ENCODE measurements at regions not wholly inside any gene's neighbourhood (a gene's known extent, or its start where the extent isn't known, plus 50 kb on each side); places are given as distances from the start of the nearest gene placed in this dataset.

DNA sequence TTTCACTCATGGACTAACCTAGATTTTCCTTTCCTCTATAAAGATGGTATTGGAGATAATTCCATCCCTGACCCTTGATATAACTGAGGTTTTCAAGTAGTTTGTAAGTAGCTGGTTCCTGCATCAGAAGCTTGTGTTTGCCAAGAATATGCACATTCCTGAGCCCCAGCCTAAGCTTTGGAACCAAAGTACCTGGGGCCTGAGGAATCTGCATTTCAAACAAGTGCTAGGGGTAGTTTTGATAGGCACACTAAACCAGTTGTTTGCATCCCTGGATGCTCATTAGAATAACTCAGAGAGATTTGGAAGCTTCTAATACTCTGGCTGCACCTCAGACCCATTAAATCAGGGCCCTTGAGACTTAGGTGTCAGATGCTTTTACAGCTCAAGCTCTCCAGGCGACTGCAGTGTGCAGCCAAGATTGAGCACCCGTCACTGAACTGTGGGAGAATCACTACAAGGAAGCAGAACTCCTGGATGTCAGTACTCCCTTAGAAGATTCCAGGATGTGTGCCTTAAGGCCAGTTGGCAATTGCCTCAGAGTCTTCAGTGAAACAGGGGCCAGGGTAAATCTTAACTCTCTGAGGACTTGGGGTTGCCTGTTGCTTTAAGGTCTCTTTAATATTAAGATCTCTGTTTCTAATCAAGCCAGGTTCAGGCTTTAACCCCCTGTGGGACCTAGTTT, 565.0 kb downstream of the REEP3 start:
- H3K9ac ChIP-seq: no peak overlapping the region
- Mint-ChIP-seq H3K9me3 (no peaks in the 10 kb centered on the region), H3K4me1 (peaks cover 3% of the 10 kb centered on the region), H3K27ac (no peak overlapping the region), H3K4me3 (no peak overlapping the region), H3K36me3 (no peaks in the 10 kb centered on the region), H3K27me3 (ENCODE audit: insufficient read depth, low read depth) (peaks cover 3% of the 10 kb centered on the region)
- no peaks in the 10 kb centered on the region for H3K9me3 ChIP-seq (ENCODE audit: low read depth)
- H3K27ac ChIP-seq: no peak overlapping the region
- H3K4me1 ChIP-seq: no peaks in the 10 kb centered on the region
- no peaks in the 10 kb centered on the region for H3K36me3 ChIP-seq
- H3K27me3 ChIP-seq: no peaks in the 10 kb centered on the region
- H4K20me1 ChIP-seq (ENCODE audit: low read depth): no peaks in the 10 kb centered on the region
- TF ChIP-seq, protein P1, sequence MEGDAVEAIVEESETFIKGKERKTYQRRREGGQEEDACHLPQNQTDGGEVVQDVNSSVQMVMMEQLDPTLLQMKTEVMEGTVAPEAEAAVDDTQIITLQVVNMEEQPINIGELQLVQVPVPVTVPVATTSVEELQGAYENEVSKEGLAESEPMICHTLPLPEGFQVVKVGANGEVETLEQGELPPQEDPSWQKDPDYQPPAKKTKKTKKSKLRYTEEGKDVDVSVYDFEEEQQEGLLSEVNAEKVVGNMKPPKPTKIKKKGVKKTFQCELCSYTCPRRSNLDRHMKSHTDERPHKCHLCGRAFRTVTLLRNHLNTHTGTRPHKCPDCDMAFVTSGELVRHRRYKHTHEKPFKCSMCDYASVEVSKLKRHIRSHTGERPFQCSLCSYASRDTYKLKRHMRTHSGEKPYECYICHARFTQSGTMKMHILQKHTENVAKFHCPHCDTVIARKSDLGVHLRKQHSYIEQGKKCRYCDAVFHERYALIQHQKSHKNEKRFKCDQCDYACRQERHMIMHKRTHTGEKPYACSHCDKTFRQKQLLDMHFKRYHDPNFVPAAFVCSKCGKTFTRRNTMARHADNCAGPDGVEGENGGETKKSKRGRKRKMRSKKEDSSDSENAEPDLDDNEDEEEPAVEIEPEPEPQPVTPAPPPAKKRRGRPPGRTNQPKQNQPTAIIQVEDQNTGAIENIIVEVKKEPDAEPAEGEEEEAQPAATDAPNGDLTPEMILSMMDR (IDR thresholded peaks at IDR 0.05): no peak
- TF ChIP-seq EZH2phosphoT487 (IDR thresholded peaks at IDR 0.05) (no peak), EZH2 (IDR thresholded peaks at IDR 0.05) (no peak)
- H2AFZ ChIP-seq (replicated peaks): peak overlapping the region; percentile 36
- H3F3A ChIP-seq (ENCODE audit: low read depth): no peaks in the 10 kb centered on the region
- H3K79me2 ChIP-seq (ENCODE audit: low read depth): no peaks in the 10 kb centered on the region
- DNase-seq (ENCODE audit: low spot score): no peak
- H3K4me2 ChIP-seq: no peak overlapping the region
- no peak overlapping the region for H3K4me3 ChIP-seq

DNA sequence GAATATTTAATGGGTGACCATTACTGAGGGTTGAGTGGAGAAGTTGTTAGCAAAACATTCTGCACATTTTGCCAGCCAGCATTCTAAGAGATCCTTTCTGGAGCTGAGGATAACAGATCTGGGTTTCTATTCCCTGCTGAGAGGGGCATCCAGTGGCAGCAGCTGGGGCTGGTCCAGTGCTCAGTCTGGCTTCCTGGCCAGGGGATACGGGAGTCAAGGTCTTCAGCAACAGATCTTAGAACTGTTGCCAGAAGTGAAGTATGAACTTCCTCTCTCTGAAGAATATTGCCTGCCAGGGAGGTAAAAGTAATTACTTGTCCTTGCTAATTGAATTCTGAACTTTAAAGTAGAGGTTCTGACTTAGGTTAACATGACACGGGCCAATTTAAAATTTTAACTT, 568.4 kb downstream of the REEP3 start:
- Mint-ChIP-seq H3K4me3 (no peak overlapping the region), H3K4me1 (peaks cover 3% of the 10 kb centered on the region), H3K36me3 (no peaks in the 10 kb centered on the region), H3K9me3 (no peaks in the 10 kb centered on the region), H3K27ac (no peak overlapping the region), H3K27me3 (ENCODE audit: insufficient read depth, low read depth) (no peaks in the 10 kb centered on the region)
- Histone ChIP-seq H3K4me1 (no peaks in the 10 kb centered on the region), H4K20me1 (ENCODE audit: low read depth) (no peaks in the 10 kb centered on the region), H3K27me3 (no peaks in the 10 kb centered on the region), H3K4me2 (no peak overlapping the region), H3K27ac (no peak overlapping the region), H3K36me3 (no peaks in the 10 kb centered on the region), H3K9me3 (ENCODE audit: low read depth) (no peaks in the 10 kb centered on the region), H3K4me3 (no peak overlapping the region), H3K9ac (no peak overlapping the region), H3F3A (ENCODE audit: low read depth) (no peaks in the 10 kb centered on the region), H2AFZ (replicated peaks) (no peak overlapping the region), H3K79me2 (ENCODE audit: low read depth) (no peaks in the 10 kb centered on the region)
- TF ChIP-seq, protein P1 (IDR thresholded peaks at IDR 0.05): no peak
- TF ChIP-seq EZH2phosphoT487 (IDR thresholded peaks at IDR 0.05): no peak
- no peak for TF ChIP-seq EZH2 (IDR thresholded peaks at IDR 0.05)
- DNase-seq (ENCODE audit: low spot score): no peak

DNA sequence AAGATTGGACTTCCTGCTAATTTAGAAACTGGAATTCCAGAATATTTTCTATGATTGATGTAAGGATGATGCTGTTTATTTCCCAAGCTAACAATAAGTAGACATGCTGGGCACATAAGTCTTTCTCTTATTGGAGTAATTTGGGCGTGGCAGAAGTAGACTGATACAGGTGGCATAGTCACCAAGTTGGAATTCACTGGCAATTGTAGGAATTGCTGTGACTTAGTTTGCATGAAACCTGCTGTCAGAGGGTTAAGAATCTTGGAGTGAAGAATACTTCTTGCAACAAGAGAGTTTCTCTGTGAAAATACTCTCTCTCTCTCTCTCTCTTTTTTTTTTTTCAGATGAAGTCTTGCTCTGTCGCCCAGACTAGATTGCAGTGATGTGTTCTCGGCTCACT, 569.7 kb downstream of the REEP3 start:
- peaks cover 3% of the 10 kb centered on the region for H3K4me1 Mint-ChIP-seq
- Histone ChIP-seq H2AFZ (replicated peaks) (no peak overlapping the region), H3K4me2 (no peak overlapping the region), H3K79me2 (ENCODE audit: low read depth) (no peaks in the 10 kb centered on the region), H3K4me1 (no peaks in the 10 kb centered on the region), H3K27me3 (no peaks in the 10 kb centered on the region), H3F3A (ENCODE audit: low read depth) (no peaks in the 10 kb centered on the region), H3K9me3 (ENCODE audit: low read depth) (no peaks in the 10 kb centered on the region), H3K36me3 (no peaks in the 10 kb centered on the region), H3K9ac (no peak overlapping the region), H3K27ac (no peak overlapping the region), H3K4me3 (no peak overlapping the region), H4K20me1 (ENCODE audit: low read depth) (no peaks in the 10 kb centered on the region)
- no peaks in the 10 kb centered on the region for H3K36me3 Mint-ChIP-seq
- no peak overlapping the region for H3K4me3 Mint-ChIP-seq
- TF ChIP-seq EZH2 (IDR thresholded peaks at IDR 0.05) (no peak), EZH2phosphoT487 (IDR thresholded peaks at IDR 0.05) (no peak)
- TF ChIP-seq, protein P1 (IDR thresholded peaks at IDR 0.05): no peak
- no peak overlapping the region for H3K27ac Mint-ChIP-seq
- no peak for DNase-seq (ENCODE audit: low spot score)
- peaks cover 2% of the 10 kb centered on the region for H3K27me3 Mint-ChIP-seq (ENCODE audit: insufficient read depth, low read depth)
- no peaks in the 10 kb centered on the region for H3K9me3 Mint-ChIP-seq

All from neural progenitor cell (in vitro differentiated cells).